ENCODE measurements at regions not wholly inside any gene's neighbourhood (a gene's known extent, or its start where the extent isn't known, plus 50 kb on each side); places are given as distances from the start of the nearest gene placed in this dataset.

DNA sequence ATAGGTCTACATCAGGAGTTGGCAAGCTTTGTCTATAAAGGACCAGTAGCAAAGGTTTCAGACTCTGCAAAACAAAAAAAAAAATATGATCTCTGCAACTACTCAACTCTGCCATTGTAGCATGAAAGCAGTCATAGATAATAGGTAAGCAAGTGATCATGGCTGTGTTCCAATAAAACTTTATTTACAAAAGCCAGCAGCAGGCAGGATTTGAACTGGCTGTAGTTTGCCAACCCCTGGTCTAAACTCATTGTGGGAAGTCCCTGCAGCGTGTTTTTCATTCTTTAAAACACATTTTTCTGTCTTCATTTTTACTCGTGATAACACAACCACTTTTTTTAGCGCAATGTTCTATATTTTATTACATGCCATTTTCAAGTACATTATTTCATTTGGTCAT, 127.5 kb upstream of the COX10 start:
- TF ChIP-seq TARDBP (IDR thresholded peaks at IDR 0.05): no peak
- no peak for TF ChIP-seq PKNOX1 (IDR thresholded peaks at IDR 0.05)
- no peak for TF ChIP-seq FOXM1 (IDR thresholded peaks at IDR 0.05; ENCODE audit: borderline replicate concordance)
- no peak for TF ChIP-seq FOXK2 (IDR thresholded peaks at IDR 0.05)
